ENCODE measurements at regions not wholly inside any gene's neighbourhood (a gene's known extent, or its start where the extent isn't known, plus 50 kb on each side); places are given as distances from the start of the nearest gene placed in this dataset.

DNA sequence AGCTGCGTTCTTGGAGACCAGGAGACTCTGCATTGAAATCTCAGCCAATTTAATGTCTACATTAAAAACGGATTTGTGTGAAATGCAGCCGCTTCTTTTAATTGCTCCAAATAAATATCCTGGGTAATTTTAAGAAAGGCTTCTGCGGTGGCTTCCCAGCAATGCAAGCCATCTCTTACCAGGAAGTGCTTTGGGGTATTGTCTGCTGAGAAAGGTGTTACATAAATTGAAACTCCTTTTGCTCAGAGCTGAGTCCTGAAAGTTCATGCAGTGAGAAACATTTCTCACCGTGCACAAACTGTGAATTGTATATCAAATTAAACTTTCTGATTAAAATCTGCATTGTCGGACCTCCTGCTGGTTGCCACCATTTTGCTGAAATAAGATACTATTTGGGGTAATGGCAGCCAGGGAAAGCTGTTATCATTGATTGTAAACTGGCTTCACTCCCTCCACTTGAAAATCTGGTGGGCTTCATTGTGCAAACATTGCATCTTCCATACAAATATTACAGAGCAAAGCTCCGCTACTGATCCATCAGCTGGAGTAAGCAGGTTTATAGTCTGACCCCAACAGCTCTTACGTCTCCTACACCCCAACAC is 59.5 kb downstream of the ZIC5 start:
- no peak for DNase-seq

DNA sequence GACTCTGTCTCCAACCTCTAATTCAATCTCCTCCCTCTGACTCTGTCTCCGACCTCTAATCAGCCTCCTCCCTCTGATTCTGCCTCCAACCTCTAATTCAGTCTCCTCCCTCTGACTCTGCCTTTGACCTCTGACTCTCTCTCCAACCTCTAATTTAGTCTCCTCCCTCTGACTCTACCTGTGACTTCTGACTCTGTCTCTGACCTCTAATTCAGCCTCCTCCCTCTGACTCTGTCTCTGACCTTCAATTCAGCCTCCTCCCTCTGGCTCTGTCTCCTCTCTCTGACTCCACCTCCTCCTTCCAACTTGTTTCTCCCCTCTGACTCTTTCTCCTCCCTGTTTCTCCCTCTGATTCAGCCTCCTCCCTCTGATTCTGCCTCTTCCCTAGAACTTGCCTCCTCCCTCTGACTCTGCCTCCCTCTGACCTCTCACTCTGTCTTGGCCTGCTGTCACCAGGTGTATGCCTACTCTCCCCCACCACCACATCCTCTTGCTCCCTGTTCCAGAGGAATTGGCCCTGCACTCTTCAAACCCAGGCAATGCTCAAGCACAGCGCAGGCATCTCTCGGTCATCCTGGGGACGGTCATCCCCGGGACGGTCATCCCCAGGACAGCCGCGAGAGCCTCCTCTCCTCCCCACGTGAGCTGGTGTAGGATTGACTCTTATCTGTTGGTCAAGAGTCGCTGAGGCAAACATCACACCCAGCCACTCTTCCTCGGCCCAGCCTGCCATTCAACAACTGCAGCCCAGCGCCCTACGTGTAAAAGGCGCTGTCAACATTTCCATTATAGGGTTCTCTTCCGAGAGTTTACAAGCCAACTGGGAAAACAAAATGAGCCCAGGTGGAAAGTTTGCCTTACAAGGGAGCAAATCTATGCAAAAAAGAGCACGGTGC is 60.2 kb downstream of the ZIC5 start:
- DNase-seq, result no peak

DNA sequence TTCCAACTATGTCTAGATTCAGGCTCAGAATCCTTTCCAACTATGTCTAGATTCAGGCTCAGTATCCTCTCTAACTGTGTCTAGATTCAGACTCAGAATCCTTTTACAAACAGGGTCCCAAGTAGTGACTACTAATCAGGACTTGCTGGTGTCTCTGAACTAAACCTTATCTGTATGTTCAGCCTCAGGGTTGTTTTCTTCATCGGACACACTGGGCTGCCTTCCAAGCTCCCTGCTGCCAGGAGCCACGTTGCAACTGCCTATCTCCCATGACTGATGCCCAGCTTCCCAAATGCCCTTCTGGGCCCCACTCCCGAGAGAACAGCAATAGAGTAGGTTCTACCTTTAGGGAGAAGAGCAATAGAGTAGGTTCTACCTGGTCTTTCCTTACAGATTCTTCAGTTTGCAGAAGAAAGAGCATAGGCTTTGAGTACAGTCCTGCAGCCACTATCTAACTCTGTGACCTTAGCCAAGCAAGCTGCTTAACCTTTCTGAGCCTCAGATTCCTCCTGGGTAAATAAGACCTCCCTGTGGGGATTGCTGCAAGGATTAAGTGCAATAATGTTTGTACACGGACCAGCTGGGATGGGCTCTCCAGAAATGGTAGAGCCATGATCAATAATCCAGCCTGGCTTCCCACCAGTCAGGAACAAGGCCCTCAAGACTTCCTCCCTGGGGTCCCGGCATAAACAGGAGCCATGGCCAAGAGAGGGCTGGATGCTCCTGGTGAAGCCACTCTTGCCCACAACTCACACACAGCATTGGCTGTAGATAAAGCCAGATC is 61.5 kb downstream of the ZIC5 start:
- no peak for DNase-seq

DNA sequence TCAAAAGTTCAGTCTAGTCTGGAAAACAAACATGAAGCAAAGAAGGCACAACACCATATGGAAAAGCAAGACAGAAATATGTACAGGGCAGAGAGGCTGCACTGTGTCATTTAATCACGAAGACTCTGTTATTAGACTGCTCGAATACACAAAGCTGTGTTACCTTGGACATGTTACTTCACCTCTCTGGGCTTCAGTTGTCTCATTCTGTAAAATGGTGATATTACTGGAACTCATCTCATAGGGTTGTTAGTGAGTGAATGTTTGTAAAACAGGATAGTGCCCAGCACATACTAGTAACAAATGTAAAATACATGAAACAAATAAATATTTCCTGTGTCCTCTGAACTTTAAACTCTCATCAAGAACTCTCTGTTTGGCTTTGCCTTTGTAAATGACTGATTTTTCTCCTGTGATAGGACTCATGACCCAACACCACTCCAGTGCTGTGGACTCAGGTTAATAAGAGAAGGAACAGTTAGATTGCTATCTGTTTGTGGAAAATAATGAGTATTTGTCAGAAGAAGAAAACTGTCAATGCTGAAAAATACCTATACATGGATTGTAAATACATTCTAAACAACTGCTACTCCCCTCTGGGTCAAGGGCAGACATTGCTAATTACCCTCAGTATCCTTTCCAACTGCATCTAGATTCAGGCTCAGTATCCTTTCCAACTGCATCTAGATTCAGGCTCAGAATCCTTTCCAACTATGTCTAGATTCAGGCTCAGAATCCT is 62.3 kb downstream of the ZIC5 start:
- no peak for DNase-seq

DNA sequence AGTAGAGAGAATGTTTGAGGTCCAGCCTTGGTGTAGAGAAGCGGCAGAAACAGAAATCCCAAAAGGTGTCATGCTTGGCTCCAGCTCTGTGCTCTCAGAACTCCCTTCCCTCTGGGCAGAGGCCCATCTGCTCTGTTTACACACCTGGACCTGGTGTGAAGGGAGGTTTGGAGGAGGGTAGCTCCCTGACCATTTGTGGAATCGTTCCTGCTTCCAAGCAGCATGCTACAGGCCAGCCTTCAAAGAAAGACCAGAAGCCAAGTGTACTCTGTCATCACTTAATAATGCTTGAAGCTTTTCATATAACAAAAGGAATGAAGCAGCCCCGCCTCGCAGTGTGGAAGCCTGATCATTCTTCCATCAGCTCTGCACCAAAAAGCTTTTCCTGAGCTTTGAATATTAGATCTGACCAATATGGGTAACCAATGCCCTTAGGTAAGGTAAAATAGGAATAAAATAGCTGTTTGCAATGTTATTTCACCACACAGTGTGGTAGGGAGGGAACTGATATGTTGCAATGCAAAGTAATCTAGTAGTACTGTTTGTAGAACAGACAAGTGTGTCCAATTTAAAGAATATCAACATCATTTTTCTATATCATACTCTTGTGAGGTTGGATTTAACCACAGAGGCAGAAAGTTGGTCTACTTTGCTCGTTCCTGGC is 63.3 kb downstream of the ZIC5 start:
- DNase-seq, result no peak

DNA sequence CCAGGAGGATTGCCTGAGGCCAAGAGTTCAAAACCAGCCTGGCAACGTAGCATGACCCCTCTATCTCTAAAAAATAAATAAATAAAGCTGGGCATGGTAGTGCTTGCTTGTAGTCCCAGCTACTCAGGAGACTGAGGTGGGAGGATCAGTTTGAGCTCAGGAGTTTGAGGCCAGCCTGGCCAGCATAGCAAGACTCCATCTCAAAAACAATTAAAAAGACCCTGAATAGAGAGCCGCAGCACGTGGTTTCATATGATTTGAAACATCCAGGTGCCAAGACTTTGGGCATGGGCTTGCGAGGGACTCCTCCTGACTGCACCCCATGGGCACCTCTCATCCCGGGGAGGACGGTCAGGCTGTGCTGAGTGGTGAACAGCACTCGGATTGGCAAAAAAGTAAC is 63.9 kb downstream of the ZIC5 start:
- DNase-seq, result no peak

DNA sequence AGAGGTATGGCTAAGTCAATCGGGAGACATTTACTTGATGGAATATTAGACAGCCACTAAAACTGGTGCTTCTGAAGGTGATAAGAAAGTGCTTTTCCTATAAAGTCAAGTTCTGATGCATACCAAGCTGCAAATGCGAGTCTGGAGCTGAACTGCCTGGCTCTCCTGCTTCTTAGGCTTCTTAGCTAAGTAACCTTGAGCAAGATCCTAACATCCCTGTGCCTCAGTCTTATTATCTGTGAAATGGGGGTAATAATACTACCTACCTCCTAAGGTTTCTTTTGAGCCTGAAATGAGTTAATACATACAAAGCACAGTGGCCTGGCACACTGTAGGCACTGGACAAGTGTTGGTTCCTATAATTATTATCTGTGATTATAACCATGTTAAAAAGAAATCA is 64.5 kb downstream of the ZIC5 start:
- no peak for DNase-seq

DNA sequence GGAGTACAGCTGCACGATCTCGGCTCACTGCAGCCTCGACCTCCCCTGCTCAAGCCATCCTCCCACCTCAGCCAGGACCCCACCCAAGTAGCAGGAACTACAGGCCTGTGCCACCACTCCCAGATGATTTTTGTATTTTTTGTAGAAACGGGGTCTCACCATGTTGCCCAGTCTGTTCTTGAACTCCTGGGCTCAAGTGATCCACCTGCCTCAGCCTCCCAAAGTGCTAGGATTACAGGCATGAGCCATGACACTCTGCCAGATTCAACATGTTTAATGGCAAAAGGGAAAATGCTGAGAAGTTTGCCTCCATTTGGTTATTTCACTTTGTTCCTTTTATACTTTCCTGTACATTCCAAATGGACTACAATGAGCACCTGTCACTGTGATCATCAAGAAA is 65.8 kb downstream of the ZIC5 start:
- no peak for DNase-seq

DNA sequence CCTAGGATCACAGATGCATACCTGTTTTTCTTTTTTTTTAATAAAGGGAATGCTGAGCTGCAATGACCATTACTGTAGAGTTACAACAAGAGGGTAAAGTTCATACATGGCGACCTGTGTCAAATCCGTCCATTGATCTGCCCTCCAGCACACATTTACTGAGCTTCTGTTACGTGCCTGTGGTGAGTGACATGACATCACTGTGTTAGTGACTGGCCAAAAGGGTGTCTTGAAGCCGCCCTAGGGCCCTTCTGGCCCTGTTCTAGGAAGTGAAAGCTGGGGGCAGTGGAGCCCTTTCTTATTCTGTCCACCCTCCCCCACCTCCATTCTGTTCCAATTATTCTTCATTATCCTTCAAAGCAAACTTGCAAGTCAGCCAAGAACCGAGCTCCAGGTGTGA is 66.3 kb downstream of the ZIC5 start:
- DNase-seq, result no peak

DNA sequence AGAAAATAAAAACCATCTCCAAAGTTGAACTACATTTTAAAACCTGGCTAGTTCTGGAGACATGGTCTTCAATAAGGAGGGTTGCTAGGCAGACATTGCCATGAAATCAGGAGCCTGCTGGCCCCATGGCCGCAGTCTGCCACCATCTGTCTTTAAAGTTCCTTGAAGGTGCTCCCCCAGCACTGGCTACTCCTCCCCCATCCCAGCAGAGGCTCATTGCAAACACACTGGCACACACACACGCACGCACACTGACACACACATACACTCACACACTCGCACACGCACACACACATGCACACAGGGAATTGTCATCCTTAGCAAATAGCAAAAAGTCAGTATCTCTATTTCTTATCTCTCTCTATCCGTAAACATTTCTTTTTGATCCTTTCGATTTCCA is 68.4 kb downstream of the ZIC5 start:
- no peak for DNase-seq

DNA sequence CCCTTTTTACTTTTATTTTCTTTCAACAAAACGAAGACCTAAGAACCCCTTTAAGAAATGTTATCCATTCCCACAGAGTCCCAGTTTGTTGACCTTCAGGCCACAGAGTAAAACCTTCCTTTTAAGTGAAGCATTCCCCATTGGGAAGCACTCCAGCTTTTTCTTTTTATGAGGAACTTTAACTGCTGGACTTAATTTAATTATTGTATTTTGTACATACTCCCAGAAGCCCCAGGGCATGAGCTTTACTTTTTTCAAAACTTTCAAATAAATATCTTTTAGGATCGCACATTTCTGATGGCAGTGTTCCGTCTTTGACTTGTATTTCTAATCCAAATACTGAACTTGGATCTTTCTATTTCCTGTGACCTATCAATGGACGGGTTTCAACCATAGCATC is 68.9 kb downstream of the ZIC5 start:
- no peak for DNase-seq

DNA sequence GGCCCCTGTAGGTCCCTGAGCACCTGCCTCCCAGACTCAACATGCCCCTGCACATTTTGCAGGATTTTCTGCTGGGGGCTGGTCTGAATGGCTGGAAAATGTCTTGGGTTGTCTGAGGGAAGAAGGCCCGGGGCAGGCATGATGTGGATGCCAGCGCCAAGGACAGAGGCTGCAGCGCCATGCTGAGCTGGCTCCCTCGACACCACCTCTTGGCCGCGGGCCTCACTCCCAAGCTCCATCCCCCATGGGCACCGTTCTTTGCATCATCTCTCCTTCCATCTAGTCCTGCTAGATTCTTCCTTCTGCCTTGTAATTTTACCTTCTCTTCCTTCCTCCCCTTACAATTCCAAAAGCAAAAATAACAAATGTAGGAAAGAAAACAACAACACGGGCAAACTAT is 70.6 kb downstream of the ZIC5 start:
- DNase-seq, result no peak

DNA sequence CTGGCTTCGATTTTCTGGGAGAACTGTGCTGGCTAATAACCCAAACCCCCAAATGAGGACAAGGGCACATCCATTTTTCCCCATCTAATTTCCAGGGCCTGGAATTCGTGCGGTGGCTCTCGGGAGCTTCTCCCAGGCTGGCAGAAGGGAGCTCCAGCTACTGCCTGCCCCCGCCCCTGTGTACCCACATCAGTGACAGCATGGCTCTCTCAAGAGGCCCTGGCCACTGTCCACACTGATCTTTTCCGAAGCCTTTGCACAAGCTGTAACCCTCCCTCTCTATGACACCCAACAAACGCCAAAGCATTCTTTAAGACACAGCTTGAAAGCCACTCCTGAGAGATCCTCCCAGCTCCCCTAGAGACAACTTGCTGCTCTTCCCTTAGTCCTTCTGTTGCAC is 73.1 kb downstream of the ZIC5 start:
- DNase-seq, result no peak

DNA sequence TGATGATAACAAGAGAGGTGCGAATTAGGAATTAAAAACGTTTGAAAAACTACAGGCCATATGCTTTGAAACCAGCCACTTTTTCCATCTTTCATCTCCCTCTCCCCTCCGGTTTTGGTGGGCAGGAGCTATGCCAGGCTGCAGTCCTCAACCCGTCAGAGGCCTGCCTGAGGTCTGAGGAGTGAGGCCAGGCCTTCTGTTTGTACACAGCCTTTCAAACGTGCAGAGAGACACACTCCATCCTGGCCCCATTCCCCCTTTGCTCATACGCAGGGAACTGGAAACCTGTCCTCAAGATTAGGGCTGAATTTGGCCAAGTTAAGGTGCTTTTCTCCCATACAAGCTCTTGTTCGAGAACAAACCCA is 74.5 kb downstream of the ZIC5 start:
- DNase-seq, result no peak

DNA sequence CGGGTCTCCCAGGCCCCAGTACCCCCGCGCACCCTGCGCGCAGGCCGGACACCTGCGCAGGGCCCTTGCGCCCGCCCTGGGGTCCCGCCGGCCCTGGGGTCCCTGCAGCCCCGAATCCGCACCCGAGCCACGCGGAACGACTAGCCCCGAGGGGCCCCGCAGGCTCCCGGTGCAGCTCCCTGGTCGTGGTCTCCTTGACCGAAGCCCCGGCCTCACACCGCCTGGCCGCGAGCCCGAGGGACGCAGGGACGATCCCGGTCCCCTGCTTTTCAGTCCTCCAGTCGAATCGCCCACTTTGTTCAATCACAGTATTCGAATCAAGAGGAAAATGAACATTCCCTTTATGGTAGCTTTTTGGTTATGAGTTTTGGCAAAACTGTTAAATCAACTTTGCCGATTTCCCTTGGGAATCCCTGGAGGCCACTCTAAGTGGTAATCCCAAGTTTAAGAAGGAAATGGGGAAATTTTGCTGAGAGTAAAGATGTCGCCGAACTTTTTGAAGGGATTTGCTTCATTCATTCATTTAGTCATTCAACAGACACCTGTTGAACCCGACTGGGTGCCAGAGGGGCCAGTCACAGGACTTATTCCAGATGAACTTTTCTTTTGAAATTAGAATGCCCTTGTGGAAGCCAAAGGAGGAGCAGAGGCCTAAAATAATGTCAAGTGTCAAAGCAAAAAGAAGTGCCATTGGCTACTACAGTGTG is 75.0 kb downstream of the ZIC5 start:
- DNase-seq, result no peak

DNA sequence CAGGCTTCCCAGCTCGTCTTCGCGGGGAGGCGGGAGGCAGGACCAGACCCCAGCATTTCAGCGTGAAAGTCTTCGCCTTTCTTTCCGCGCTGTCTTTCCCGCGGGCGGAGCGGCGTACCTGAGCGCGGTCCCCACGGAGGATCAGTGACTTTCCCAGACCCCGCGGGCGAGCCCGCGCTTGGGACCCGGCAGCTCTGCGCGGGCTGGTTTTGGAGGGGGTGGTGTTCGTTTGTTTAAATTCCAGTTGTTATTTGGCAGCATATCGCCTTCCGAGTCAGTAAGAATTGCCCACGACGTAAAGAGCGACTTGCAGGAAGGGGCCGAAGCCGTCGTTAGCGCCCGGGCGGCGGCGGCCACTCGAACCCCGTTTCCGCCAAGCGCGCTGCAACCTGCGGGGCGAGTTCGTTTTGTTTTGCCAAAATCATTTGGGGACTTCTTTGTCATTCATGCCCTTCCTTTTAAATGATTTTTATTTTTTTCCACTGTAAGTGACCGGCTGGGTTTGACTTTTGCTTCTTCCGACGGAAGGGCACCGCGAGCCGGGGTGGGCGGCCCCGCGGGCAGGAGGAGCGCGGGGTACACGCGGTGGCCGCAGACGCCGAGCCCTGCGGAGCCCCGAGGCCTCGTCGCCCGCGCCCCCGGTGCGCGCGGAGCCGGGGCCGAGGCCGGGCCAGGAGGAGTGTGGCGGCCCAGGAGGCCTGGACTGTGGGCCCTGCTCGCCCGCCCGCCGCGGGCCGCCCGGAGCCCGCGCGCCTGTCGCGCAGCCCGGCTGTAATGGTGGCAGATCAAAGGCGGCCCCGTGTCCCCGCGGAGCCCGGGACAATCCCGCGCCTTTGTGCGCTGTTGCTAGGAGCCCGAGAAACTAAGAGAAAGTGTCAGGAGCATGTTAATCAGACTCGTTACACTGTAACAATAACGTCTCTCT is 75.9 kb downstream of the ZIC5 start:
- no peak for DNase-seq

DNA sequence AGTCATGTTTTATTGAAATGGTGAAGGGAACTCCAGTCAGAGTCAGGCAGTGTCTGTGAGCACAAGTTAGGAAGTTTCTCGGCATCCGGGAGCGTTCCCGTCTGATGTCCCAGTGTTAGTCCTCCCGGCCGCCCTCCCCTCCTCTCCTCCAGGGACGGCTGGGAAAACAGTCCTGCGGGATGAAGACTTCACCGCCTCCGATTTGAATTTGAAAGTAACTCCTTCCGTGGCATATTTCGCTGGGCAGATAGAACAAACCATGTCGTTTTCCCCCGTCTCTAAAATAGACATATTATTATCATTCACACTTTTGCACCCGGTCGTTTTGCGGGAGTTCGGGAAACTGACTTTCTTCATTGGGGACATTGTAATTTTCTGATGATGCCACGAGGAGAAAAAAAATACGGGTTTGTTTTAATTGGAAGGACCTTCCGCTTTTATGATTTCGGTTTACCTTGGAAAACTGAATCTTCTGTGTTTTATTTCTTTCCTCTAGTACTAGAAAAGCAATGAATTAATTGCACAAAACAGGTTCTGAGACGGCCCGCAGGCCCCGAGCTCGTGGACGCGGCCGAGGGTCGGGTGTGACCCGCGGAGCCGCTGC is 76.6 kb downstream of the ZIC5 start:
- DNase-seq, result no peak

DNA sequence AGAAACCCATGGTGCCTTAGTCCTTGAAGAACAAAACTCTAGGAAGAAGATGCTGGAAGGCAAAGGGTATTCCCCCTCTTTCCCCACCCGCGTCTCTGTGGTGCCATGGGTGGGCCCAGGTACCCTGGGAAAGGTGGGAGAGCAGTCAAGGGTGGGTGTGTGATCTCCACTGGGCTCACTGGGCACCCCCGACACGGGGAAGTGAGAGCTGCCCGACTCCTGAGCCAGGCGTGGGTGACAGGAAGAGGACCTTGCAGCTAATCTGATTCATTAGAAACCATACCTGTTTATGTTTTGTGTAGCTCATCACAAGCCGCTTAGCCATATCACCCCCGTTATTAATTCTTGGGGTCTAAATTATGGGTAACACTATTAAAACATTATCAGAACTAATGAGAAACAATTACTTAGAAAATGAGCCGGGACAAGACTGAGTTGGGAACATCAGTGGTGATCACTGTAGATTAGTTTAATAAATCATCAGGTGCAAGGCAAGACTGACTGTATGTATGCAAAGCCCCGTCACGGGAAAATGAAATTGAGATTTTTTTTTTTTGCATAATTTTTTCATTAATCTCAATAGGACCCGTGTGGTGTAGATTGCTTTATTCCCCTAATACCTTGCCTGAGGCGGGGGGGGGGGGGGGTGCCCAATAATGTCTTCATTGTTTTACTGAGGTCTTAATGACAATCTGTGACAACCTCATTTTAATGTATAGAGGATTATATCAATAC is 77.3 kb downstream of the ZIC5 start:
- no peak for DNase-seq

DNA sequence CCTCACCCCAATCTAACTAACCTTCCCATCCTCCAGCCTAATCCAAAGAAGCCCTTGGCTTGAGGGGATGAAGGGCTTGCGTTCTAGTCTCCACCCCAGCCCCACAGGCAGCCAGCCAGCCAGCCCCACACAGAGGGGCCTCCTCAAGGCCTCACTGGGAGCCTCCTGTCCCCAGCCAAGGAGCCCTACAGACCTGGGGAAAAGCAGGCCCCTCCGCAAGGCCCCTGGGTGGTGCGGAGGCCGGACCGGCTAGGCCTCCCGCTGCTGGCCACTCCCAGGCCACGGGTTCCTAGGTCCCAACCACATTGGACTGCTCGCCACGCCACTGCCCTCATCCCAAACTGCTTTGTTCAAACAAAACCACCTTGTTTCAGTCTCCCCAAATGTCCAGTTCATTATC is 78.0 kb downstream of the ZIC5 start:
- no peak for DNase-seq

Measured in hindlimb muscle (tissue), 1 donor.